ENCODE measurements at regions not wholly inside any gene's neighbourhood (a gene's known extent, or its start where the extent isn't known, plus 50 kb on each side); places are given as distances from the start of the nearest gene placed in this dataset.
"Not testable (repeated sequence)": the region's sequence is repeated elsewhere in the genome, so short reads cannot be mapped to it uniquely, and the experiment has no call there.

- DNase-seq (ENCODE audit: low spot score) = no peak
- Histone ChIP-seq H3K27ac (no peak overlapping the region), H3K4me3 (no peak overlapping the region)
- TF ChIP-seq CTCF (IDR thresholded peaks at IDR 0.05) = no peak
These were observed 480.5 kb upstream of the CBLB start for GRCh38 chr3:106349191-106349881.

- Histone ChIP-seq H3K4me3 (no peak overlapping the region), H3K27ac (no peak overlapping the region)
- no peak for TF ChIP-seq CTCF (IDR thresholded peaks at IDR 0.05)
- no peak for DNase-seq (ENCODE audit: low spot score)
These were observed 487.1 kb upstream of the CBLB start for GRCh38 chr3:106355873-106356272.

GRCh38 chr3:106359692-106360091 is 490.9 kb upstream of the CBLB start:
- no peak overlapping the region for H3K27ac ChIP-seq
- no peak for DNase-seq (ENCODE audit: low spot score)
- TF ChIP-seq CTCF (IDR thresholded peaks at IDR 0.05) = no peak
- H3K4me3 ChIP-seq = no peak overlapping the region

- not testable (repeated sequence) for DNase-seq (ENCODE audit: low spot score); H3K27ac ChIP-seq; H3K4me3 ChIP-seq
These were observed 492.1 kb upstream of the CBLB start for GRCh38 chr3:106360901-106361300.

- Histone ChIP-seq H3K27ac (no peak overlapping the region), H3K4me3 (no peak overlapping the region)
- no peak for TF ChIP-seq CTCF (IDR thresholded peaks at IDR 0.05)
These were observed 495.7 kb upstream of the CBLB start for GRCh38 chr3:106364477-106364876.

GRCh38 chr3:106365061-106365691 is 496.4 kb upstream of the CBLB start:
- no peak for TF ChIP-seq CTCF (IDR thresholded peaks at IDR 0.05)
- no peak for DNase-seq (ENCODE audit: low spot score)
- Histone ChIP-seq H3K27ac (no peak overlapping the region), H3K4me3 (no peak overlapping the region)

More at GRCh38 chr3:106364477-106364876, 495.7 kb upstream of the CBLB start:
- no peak for DNase-seq (ENCODE audit: low spot score)

GRCh38 chr3:106366352-106366751 is 497.5 kb upstream of the CBLB start:
- no peak for DNase-seq (ENCODE audit: low spot score)
- no peak for TF ChIP-seq CTCF (IDR thresholded peaks at IDR 0.05)
- Histone ChIP-seq H3K4me3 (no peak overlapping the region), H3K27ac (no peak overlapping the region)
